ENCODE measurements at regions not wholly inside any gene's neighbourhood (a gene's known extent, or its start where the extent isn't known, plus 50 kb on each side); places are given as distances from the start of the nearest gene placed in this dataset.

GRCh38 chr6:93784794-93785693, 365.7 kb upstream of the EPHA7 start:
- DNase-seq (ENCODE audit: low spot score) = peak; percentile 2

- DNase-seq (ENCODE audit: low spot score) = no peak
Observed at GRCh38 chr6:93779086-93779841, 359.9 kb upstream of the EPHA7 start.

GRCh38 chr6:93759190-93759589, 339.8 kb upstream of the EPHA7 start:
- no peak for DNase-seq (ENCODE audit: low spot score)

- no peak for DNase-seq (ENCODE audit: low spot score)
Observed at GRCh38 chr6:93751969-93752368, 332.6 kb upstream of the EPHA7 start.

GRCh38 chr6:93749930-93750329, 330.6 kb upstream of the EPHA7 start:
- DNase-seq (ENCODE audit: low spot score) = no peak

GRCh38 chr6:93749191-93749590, 329.8 kb upstream of the EPHA7 start:
- no peak for DNase-seq (ENCODE audit: low spot score)

- no peak for DNase-seq (ENCODE audit: low spot score)
Observed at GRCh38 chr6:93746892-93747291, 327.5 kb upstream of the EPHA7 start.

GRCh38 chr6:93745306-93745705, 325.9 kb upstream of the EPHA7 start:
- no peak for DNase-seq (ENCODE audit: low spot score)

- no peak for DNase-seq (ENCODE audit: low spot score)
Observed at GRCh38 chr6:93735099-93735498, 315.7 kb upstream of the EPHA7 start.

GRCh38 chr6:93731306-93731705, 311.9 kb upstream of the EPHA7 start:
- DNase-seq (ENCODE audit: low spot score) = no peak

GRCh38 chr6:93728150-93728549, 308.8 kb upstream of the EPHA7 start:
- no peak for DNase-seq (ENCODE audit: low spot score)

GRCh38 chr6:93727447-93727846, 308.1 kb upstream of the EPHA7 start:
- DNase-seq (ENCODE audit: low spot score) = no peak

- DNase-seq (ENCODE audit: low spot score) = no peak
Observed at GRCh38 chr6:93721386-93722048, 302.2 kb upstream of the EPHA7 start.

- DNase-seq (ENCODE audit: low spot score) = no peak
Observed at GRCh38 chr6:93713974-93714373, 294.6 kb upstream of the EPHA7 start.

- DNase-seq (ENCODE audit: low spot score) = no peak
Observed at GRCh38 chr6:93703431-93703830, 284.1 kb upstream of the EPHA7 start.

- DNase-seq (ENCODE audit: low spot score) = no peak
Observed at GRCh38 chr6:93701526-93701925, 282.2 kb upstream of the EPHA7 start.

GRCh38 chr6:93685494-93685893, 266.1 kb upstream of the EPHA7 start:
- DNase-seq (ENCODE audit: low spot score) = no peak

GRCh38 chr6:93684339-93684738, 265.0 kb upstream of the EPHA7 start:
- no peak for DNase-seq (ENCODE audit: low spot score)

GRCh38 chr6:93679836-93680235, 260.5 kb upstream of the EPHA7 start:
- no peak for DNase-seq (ENCODE audit: low spot score)

GRCh38 chr6:93678841-93679454, 259.6 kb upstream of the EPHA7 start:
- no peak for DNase-seq (ENCODE audit: low spot score)

- no peak for DNase-seq (ENCODE audit: low spot score)
Observed at GRCh38 chr6:93677264-93677965, 258.1 kb upstream of the EPHA7 start.

- DNase-seq (ENCODE audit: low spot score) = no peak
Observed at GRCh38 chr6:93676581-93676980, 257.2 kb upstream of the EPHA7 start.
